Skin epidermis (tissue), 12 donors: ENCODE measurements at regions not wholly inside any gene's neighbourhood (a gene's known extent, or its start where the extent isn't known, plus 50 kb on each side); places are given as distances from the start of the nearest gene placed in this dataset.

ENCODE experiments used
- H3K27ac ChIP-seq, 21 experiments: fragments of 200-600 bp; sonication (generic) in 11 of 21; one replicate each; pipeline ENCODE4 v1.5.0; 2020; ENCODE audit warnings: mild to moderate bottlenecking in 3 of 21, inconsistent platforms in 2 of 21, moderate library complexity in 2 of 21
- H3K4me3 ChIP-seq, 7 experiments: fragments of 200-600 bp; sonication (generic) in 2 of 7; one replicate each; pipeline ENCODE4 v1.5.0; 2020; ENCODE audit warnings: inconsistent platforms in 2 of 7, mild to moderate bottlenecking in 2 of 7, moderate library complexity in 1 of 7

DNA sequence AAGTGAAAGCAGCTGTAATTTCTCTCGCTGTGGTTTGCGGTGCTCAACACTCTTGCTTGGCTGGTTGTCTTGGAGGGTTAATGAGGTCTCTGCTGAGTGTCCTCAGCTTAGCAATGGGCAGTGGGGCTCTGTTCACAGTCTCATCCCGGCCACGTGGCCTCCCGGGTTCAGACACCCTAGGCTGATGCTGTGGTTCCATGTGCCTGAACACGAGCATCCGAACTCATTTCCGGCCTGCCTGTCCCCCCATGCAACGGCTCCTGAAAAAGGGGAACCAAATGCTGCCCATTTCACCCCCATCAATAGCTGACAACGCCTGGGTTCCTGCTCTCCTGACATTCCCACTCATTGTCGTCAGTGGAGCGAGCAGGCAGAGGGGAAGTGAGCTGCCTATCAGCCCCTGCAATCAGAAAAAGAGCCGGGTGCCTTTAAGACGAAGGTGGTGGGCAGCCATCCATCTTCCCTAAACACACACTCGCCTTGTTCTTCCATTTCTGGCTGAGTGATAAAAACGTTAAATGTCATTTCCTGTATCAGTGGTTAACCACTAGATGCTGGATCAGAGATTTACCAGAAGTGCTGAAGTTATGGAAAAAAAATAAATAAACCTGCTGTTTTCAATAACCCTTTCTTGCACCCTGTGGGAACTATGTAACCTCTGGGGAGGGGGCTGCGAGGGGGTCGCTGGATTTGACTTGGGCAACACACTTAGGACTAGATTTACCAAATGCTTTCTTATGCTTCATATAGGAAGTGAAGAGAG is 60.3 kb upstream of the BCL2L14 start:
- peak overlapping the region in 1 of 7 experiments; percentile 3 for H3K4me3 ChIP-seq
- H3K27ac ChIP-seq, result peak overlapping the region in 19 of 21 experiments; percentile 43 to 87 (median 76)

DNA sequence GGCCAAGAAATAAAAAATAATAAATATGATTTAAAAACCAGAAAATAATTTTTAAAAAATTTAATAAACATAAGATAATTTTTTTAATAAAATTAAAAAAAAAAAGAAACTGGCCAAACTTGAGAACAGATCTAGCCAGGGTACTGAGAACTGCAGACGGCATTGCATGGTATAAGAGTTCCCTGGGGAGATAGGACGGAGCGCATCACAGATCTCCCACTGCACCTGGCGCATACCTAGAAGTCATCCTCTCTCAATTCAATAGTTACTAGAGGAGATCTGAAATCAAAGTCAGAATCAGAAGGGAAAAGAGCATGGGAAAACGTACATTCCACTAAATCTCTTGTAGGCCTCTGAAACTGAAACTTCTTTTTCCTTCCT is 58.9 kb upstream of the BCL2L14 start:
- H3K27ac ChIP-seq, result peak overlapping the region in 3 of 21 experiments; percentile 77 to 86 (median 85)
- no peak overlapping the region for H3K4me3 ChIP-seq

DNA sequence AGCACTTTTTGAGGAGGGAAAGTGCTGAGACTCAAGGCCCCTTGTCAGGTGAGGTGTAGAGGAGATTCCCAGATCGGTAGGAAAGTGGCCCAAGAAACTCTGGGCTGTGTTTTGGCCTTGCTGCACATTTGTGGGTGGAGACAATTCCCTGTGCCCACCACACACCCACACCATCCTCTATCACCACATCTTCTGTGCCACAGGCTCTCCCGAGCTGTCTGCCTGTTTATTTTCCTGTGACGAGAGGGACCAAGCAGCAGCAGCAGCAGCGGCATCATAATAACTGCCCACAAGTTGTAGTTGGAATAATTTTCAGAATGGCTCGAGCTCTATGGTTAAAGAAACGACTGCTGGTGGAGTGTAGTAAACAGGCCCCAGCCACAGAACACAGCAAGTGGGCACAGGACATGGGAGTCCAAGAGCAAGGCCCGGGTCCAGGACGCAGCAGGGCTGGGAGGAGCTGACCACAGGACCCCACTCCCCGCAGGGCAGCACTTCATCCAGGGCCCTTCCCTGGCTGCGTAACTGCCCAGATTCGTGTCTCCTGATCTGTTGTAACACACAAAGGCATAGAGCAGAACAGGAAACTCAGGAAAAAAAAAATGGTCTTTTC is 55.6 kb upstream of the BCL2L14 start:
- Histone ChIP-seq H3K4me3 (no peak overlapping the region), H3K27ac (peak overlapping the region in 2 of 21 experiments; percentile 3 to 8)

DNA sequence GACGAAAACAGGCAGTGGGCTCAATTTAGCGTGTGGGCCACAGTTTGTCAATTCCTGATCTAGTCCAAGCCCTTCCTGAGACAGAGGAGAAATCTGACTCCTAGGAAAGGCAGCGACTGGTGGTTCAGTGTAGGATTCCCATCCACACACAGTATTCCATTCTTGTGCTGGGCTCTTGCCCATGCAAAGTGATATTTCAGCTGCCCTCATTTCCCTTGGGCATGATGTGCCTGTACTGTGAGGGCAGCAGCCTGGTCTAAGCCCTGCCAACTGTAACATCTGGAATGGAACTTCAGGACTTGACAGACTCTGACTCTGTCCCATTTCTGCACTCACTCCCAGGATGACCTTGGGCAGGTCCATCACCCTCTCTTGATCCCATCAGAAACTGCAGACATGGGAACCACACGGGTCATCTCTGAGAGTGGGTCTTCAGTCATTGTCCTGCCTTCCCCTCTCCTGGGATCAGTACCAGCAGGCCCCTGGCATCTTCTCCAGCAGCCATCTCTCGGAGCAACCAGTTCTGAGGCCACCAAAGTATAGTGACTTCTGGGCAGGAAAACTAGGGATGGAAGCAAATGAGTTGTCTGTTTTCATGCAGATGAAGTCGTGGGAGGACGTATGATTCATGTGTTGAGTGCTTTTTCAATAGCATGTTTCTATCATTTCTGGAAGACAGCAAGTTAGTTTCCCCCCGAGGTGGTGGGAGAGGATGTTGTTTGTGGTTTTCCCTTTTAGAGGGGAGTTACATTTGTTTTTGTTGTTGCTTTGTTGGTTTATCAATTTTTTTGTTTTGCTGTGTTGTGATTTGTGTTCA is 54.2 kb upstream of the BCL2L14 start:
- no peak overlapping the region for H3K4me3 ChIP-seq
- H3K27ac ChIP-seq, result peak overlapping the region in 4 of 21 experiments; percentile 2 to 56 (median 12)

DNA sequence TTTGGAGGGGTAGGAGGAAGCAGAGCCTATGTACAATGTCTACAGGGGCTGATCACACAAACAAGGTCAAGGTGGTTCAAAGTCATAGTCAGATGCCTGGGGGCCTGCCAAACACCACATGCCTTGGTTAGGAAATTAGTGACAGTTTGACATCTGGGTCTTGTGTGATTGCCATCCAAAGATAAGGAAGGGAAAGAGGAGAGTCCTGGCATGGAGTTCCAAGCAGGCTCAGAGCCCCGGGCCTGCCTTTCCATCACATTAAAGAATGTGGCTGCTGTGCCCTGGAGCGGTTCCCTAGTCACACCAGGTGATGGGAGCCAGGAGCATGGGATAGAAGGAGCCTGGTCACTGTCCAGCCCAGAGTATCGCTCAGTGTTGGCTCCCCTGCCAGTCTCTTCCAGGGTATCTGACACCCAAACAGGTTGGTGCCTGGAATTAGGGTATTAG is 53.6 kb upstream of the BCL2L14 start:
- H3K4me3 ChIP-seq, result no peak overlapping the region
- H3K27ac ChIP-seq, result peak overlapping the region in 3 of 21 experiments; percentile 17 to 55 (median 30)

DNA sequence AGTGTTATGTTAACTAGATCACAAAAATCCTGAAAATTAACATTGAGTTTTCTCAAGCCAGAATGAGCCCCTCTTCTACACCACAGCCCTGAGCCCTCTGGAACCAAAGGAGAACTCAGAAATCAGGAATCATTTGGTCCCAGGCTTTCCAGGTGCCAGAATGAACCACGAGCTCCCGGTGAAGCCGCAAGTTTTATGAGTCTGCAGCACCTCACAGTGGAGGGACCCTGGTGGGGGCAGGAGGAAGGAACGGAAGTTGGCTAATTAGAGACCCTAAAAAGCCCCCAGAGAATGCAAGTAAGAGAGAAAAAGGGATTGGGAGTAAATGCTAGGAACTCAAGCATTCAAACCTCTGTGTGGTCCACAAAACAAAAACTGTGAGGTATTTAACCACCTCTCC is 52.9 kb upstream of the BCL2L14 start:
- Histone ChIP-seq H3K4me3 (no peak overlapping the region), H3K27ac (peak overlapping the region in 3 of 21 experiments; percentile 25 to 55 (median 30))

DNA sequence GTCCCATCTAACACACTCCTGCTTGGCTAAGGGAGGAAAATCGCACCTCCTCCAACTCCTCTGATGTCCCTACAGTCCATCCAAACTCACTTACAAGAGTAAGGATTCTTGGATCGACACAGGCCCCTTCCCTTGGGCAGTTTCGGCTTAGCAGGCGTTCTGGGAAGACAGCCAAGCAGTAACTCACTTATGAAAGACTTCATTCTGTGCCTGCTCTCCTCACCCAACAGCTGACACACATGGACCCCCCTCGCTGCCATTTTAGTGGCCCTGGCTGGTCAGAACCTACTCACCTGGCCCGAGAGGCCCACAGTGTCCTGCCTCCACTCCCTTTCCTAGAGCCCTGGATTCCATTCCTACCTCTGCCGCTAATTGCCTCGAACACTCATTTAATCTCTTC is 52.3 kb upstream of the BCL2L14 start:
- H3K4me3 ChIP-seq, result no peak overlapping the region
- peak overlapping the region in 2 of 21 experiments; percentile 25 to 55 for H3K27ac ChIP-seq

DNA sequence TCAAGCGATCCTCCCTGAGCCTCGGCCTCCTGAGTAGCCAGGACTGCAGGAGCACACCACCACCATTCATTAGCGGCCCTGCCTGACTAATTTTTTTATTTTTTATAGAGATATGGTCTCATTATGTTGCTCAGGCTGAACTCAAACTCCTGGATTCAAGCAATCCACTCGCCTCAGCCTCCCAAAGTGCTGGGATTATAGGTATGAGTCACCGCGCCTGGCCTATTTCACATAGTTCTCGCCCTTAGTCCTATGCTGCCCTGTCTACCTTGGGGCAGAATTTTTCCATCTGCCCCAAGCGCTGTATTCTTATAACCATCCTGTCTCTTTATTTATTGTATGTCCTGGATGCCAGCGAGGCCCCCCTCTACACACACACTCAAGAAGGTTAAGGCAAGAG is 50.9 kb upstream of the BCL2L14 start:
- no peak overlapping the region for H3K4me3 ChIP-seq
- H3K27ac ChIP-seq, result no peak overlapping the region

DNA sequence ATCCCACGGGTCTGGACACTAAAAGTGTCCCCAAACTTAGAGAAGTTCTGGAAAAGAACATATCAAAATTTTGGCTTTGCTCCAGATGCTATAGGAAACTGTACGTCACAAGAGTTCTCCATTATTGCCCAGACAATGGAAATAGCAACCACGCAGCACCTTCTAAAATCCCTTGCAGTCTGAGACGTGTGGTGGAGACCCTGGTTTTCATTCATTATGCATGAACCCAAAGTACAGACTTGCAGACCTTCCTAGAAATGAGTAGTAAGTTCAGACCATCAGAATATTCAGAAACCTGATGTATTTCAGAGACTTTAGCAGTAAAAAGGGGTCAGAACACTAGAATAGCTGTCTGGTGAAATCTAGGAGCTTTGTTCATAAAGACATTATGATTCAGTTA is 50.0 kb upstream of the BCL2L14 start:
- Histone ChIP-seq H3K27ac (no peak overlapping the region), H3K4me3 (no peak overlapping the region)
